ENCODE measurements at regions not wholly inside any gene's neighbourhood (a gene's known extent, or its start where the extent isn't known, plus 50 kb on each side); places are given as distances from the start of the nearest gene placed in this dataset.

DNA sequence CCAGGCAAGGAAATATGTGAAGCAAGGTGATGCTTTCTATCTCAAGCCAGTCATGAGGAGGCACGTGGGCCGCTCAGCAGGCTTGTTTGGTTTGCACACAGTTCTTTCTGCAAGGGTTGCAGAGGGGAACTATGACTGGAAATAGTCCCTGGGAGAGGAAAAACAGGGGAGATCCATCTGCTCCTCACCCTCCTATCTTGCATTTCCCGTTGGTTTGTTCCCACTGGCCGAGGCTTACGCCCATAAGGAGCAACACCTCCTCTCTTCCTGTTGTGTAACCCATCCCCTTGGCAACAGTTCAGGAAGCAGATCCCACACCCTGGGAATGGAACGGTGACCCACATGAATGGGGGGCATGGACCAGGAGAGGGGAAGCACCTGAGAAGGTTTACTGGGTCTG lies 72.1 kb upstream of the MAGI1 start:
- H3K4me3 ChIP-seq (ENCODE audit: control insufficient read depth, low read depth, low read length) = no peak overlapping the region
- DNase-seq (ENCODE audit: low read depth) = peak; percentile 21
- no peak for TF ChIP-seq CTCF (conservative IDR thresholded peaks at IDR 0.05; ENCODE audit: control insufficient read depth, insufficient read depth, low read depth, low read length)

DNA sequence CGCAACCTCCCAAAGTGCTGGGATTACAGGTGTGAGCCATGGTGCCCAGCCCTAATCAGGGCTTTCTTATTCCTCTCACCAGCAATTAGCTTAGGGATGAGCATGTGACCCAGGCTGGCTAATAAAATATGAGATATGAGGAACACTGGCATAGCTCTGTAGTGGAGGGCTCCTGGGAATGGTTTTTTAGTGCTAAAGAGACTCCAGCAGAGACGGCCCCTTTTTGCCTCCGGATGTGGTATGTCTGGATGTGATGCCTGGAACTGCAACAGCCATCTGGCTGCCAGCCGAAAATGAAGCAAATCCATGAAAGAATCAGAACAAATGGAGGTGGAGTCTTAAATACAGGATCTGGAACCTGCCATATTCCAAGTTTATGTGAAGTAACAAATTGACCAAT lies 69.1 kb upstream of the MAGI1 start:
- no peak for TF ChIP-seq CTCF (conservative IDR thresholded peaks at IDR 0.05; ENCODE audit: control insufficient read depth, insufficient read depth, low read depth, low read length)
- peak; percentile 79 for DNase-seq (ENCODE audit: low read depth)

GRCh38 chr3:66106788-66107187 lies 68.1 kb upstream of the MAGI1 start:
- DNase-seq (ENCODE audit: low read depth) = no peak
- TF ChIP-seq CTCF (conservative IDR thresholded peaks at IDR 0.05; ENCODE audit: control insufficient read depth, insufficient read depth, low read depth, low read length) = no peak
- H3K4me3 ChIP-seq (ENCODE audit: control insufficient read depth, low read depth, low read length) = no peak overlapping the region

More for the DNA sequence above, 69.1 kb upstream of the MAGI1 start:
- no peak overlapping the region for H3K4me3 ChIP-seq (ENCODE audit: control insufficient read depth, low read depth, low read length)

DNA sequence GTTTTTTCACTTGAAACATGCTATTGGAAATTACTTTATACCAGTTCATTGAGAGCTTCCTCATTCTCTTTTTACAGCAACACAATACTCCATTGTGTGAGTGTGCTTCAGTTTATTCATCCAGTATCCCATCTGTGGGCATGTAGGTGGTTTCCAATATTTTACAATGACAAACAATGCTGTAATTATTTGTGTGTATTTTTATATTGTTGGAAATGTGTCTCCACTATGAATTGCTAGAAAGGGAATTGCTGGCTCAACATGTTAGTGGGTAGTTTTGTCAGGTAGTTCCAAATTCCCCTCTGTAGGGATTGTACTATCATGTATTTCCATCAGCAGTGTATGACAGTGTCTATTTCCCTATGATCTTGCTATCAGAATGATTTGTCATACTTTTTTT lies 65.8 kb upstream of the MAGI1 start:
- TF ChIP-seq CTCF (conservative IDR thresholded peaks at IDR 0.05; ENCODE audit: control insufficient read depth, insufficient read depth, low read depth, low read length) = no peak
- H3K4me3 ChIP-seq (ENCODE audit: control insufficient read depth, low read depth, low read length) = no peak overlapping the region
- no peak for DNase-seq (ENCODE audit: low read depth)

- no peak for DNase-seq (ENCODE audit: low read depth)
- no peak overlapping the region for H3K4me3 ChIP-seq (ENCODE audit: control insufficient read depth, low read depth, low read length)
- no peak for TF ChIP-seq CTCF (conservative IDR thresholded peaks at IDR 0.05; ENCODE audit: control insufficient read depth, insufficient read depth, low read depth, low read length)
Measured at GRCh38 chr3:66103729-66104128, 65.0 kb upstream of the MAGI1 start.

- H3K4me3 ChIP-seq (ENCODE audit: control insufficient read depth, low read depth, low read length) = no peak overlapping the region
- no peak for DNase-seq (ENCODE audit: low read depth)
Measured at GRCh38 chr3:66101901-66102300, 63.2 kb upstream of the MAGI1 start.

More at GRCh38 chr3:66101901-66102300, 63.2 kb upstream of the MAGI1 start:
- no peak for TF ChIP-seq CTCF (conservative IDR thresholded peaks at IDR 0.05; ENCODE audit: control insufficient read depth, insufficient read depth, low read depth, low read length)

Data from fibroblast of mammary gland (primary cell).